HG03469 (cell line): ENCODE measurements at regions not wholly inside any gene's neighbourhood (a gene's known extent, or its start where the extent isn't known, plus 50 kb on each side); places are given as distances from the start of the nearest gene placed in this dataset.
"Not testable (repeated sequence)": the region's sequence is repeated elsewhere in the genome, so short reads cannot be mapped to it uniquely, and the experiment has no call there.

Experiments used
- ATAC-seq: cut with Tn5 transposase; IDR thresholded peaks from one replicate; pipeline ENCODE4 v1.9.1; 2021; ENCODE audit warnings: mild to moderate bottlenecking, moderate library complexity, moderate number of reproducible peaks; ENCODE audit not compliant: unreplicated experiment

DNA sequence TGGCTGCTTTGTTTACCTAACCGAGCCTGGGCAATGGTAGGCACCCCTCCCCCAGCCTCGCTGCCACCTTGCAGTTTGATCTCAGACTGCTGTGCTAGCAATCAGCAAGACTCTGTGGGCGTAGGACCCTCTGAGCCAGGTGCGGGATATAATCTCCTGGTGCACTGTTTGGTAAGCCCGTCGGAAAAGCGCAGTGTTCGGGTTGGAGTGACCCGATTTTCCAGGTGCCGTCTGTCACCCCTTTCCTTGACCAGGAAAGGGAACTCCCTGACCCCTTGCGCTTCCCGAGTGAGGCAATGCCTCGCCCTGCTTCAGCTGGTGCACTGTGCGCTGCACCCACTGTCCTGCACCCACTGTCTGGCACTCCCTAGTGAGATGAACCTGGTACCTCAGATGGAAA lies 482.2 kb upstream of the SMC2 start:
- not testable (repeated sequence) for ATAC-seq

DNA sequence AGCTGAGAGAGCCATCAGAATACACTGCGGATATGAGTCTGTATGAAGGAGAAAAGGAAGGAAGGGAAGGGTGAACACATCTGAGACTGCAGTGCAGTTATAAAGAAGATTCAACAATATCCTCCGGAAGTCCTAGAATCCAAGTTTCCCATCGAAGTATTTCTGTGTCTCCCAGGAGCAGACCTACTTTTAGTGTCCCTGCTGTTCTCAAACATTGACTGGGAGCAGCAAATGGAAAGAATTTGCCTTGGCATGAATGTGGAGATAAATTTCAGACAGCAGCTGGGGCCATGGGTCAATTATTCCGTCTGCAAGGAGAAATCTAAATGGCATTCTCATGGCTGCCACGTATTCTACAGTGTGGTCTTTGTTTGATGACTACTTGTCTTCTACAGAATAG lies 478.1 kb upstream of the SMC2 start:
- ATAC-seq, result no peak

- ATAC-seq, result no peak
Observed at GRCh38 chr9:103617046-103617445, 477.1 kb upstream of the SMC2 start.

DNA sequence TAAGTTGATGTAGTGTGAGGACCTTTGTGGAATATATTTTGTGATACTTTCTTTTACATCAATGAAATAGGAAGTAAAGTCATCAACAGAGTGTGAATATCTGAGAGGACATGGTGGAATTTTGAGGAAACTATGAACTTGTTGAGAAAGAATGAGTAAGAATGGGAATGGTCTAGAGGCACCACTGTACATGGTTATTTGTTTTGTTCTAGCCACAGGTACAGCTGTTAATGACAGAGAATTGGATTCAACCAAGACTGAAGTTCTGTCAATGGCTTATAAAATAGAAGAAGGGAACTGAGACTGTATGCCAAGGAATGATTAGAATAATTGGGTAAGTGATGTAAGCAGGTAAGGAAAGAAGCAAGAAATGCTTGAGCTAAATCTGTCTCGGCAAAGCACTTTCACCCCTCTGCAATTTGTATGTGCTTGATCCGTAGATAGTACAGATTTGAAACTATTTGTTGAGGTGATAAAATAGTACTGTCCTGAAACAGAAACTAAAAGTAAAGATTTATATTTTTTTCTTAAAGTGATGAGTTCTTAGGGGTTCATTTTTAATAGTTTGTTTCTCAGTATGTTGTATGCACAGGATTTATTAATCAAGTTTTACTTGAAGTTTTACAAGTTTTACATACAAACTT lies 468.8 kb upstream of the SMC2 start:
- ATAC-seq, result no peak

- no peak for ATAC-seq
Observed at GRCh38 chr9:103627731-103628130, 466.4 kb upstream of the SMC2 start.

GRCh38 chr9:103649086-103649485 lies 445.0 kb upstream of the SMC2 start:
- ATAC-seq, result no peak

GRCh38 chr9:103658156-103658555 lies 436.0 kb upstream of the SMC2 start:
- ATAC-seq, result no peak

DNA sequence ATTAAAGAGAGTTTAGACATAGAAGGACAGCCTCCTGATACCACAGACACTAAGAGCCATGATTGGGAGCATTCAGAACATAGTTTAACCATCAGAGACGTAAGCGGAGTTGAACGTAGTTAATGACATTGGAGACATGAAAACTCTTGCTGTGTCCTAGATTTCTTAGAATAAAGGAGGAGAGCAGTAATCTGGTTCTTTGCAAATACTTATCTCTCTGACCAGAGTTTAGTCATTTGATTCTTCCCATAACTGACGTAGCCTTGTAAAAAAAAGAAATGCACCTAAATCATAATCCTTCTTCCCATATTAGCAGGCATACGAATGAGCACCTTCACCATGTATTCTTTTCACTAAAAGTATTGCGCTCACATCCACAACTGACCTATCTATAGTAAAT lies 433.3 kb upstream of the SMC2 start:
- ATAC-seq, result no peak

- ATAC-seq, result no peak
Observed at GRCh38 chr9:103661663-103662062, 432.4 kb upstream of the SMC2 start.

DNA sequence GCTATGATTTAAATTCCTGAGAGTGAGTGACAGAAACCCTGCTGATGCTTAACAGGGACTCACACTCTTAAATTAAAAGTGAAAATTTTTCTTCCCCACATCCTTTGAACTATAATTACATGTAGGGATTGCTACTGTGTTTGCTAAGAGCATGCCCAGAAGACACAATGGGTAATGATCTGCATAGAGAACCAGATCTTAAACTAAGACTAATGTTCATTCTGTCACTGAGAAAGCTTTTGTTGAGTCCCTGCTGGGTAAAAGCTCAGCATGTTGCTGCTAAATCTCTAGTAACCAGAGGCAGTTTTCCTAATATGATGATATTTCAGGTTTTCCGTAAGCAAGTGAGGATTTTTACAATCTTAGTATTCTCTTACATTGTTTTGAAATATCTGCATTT lies 424.8 kb upstream of the SMC2 start:
- ATAC-seq, result no peak

DNA sequence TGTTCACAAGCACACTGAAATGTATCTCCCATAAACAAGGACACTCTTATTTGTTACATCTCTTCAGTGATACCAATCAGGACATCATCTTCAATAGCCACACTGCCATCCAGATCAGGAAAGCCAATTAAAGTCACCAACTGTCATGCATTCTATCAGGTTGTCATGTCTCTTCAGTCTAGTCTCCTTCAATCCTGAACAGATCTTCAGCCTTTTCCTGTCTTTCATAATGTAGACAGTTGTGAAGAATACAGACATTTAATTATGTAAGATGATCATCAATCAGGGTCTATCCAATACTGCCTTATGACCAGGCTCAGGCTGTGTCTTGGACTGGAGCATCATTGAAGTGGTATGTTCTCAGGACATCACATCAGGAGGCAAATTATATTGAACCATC lies 419.8 kb upstream of the SMC2 start:
- no peak for ATAC-seq

DNA sequence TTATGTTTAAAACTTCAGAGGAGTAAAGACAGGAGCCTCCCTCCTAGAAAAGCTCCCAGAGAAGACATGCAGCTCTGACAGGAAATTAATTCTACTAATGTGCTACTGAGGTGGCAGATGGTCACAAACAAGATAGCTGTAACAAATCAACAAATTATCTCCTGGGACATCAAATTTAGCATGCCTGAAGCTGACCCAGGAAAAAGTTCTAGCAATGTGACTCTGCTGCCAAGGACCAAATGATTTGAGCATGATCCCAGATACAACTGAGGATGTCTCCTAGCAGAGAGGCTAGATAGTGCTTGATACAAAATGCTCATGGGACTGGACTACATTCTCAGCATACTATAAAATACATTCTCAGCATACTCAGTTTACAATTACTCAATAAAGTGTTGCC lies 413.5 kb upstream of the SMC2 start:
- ATAC-seq, result no peak

DNA sequence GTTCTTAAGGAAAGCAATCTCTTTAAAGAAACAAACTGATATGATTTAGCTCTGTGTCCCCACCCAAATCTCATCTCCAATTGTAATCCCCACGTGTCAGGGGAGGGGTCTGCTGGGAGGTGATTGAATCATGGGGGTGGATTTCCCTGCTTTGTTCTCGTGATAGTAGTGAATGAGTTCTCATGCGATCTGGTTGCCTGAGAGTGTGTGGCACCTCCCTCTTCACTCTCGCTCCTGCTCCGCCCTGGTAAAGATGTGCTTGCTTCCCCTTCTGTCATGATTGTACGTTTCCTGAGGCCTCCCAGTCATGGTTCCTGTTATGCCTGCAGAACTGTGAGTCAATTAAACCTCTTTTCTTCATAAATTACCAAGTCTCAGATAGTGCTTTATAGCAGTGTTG lies 412.7 kb upstream of the SMC2 start:
- no peak for ATAC-seq

DNA sequence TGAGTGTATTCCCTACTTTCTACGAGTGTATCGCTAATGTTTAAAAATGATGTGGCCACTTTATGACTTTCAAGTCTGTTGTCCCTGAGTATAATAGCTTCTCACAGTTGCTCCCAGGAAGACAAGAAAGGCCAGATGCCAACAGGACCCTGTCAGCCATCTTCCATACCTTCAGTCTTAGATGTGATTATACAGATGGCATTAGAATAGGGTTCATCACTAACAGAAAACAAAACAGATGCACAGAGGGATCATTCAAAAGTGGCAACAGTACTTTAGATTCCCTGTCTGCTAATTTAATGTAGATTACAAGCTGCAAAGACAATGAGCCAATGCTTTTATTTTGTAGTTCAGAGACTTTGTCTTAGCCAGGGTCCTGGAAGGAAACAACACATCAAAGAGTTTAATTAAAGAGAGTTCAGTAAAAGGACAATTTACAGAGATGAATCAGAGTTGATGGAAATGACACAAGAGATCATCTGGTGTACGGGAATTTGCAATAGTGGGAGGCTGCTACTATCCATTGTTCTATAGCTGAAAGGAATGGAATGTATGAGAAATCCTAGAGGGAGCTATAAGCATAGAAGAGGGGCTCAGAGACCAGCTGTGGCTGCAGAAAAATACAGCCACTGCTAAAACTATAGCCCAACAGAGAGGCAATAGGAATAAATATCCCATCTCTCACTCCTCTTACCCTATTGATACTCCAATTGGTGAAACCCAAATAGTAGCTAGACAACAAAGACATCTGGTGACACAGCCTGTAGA lies 393.7 kb upstream of the SMC2 start:
- ATAC-seq, result no peak

DNA sequence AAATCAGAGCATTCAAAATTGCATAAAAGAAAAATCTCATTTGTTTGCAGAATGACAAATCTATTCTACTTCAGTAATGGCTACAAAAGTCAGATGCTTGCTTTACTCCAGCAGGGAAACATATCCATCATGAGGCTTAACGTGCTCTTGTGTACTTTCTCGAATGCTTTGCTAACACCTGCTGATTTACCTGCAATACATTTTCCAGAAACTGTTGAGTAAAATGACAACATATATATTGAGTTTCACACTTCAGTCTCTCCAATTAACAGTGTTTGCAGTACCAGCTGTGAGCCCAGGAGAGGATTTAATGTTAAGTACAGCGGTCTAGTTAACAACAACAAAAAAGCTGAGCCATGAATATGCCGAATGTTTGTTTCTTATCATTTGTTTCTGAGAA lies 391.5 kb upstream of the SMC2 start:
- no peak for ATAC-seq

GRCh38 chr9:103707181-103707580 lies 386.9 kb upstream of the SMC2 start:
- ATAC-seq, result no peak

DNA sequence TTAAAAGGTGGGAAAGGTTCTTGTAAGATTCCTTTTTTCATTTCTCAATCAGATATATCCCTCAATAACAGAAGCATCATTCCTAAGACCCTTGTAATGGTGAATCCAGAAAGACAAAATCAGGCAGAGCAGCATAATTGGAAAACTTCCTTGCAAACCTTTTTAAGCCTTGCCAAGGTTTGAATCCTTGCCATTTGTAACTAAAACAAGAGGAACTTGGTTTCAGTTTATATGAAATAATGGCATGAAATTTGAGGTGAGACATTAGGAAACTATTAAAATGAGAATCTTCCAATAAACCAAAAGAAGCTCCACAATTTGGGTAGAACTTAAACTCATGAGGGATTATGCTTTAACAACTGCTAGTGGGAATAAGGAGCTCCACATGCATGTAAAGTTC lies 384.7 kb upstream of the SMC2 start:
- ATAC-seq, result no peak

GRCh38 chr9:103713631-103714030 lies 380.5 kb upstream of the SMC2 start:
- ATAC-seq, result no peak

DNA sequence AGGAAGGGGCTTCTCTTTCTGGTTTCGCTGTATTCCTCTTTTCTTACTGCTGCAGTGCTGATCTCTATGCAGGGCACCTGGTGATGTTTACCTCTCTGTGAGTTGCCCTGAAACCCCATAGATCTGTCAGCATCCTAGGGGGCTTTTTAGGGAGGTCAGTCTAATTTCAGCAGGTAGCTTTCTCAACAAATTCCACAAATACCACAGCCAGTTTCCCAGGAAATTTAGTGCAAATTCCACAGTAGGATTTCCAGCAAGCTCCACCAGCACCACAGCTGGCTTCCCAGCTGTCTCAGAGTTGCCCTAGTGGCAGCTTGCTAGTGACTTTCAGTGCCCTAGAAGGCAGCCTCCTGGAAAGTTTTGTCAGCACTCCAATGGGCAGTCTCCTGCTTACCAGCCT lies 379.1 kb upstream of the SMC2 start:
- ATAC-seq, result no peak

- ATAC-seq, result no peak
Observed at GRCh38 chr9:103721056-103721455, 373.1 kb upstream of the SMC2 start.

DNA sequence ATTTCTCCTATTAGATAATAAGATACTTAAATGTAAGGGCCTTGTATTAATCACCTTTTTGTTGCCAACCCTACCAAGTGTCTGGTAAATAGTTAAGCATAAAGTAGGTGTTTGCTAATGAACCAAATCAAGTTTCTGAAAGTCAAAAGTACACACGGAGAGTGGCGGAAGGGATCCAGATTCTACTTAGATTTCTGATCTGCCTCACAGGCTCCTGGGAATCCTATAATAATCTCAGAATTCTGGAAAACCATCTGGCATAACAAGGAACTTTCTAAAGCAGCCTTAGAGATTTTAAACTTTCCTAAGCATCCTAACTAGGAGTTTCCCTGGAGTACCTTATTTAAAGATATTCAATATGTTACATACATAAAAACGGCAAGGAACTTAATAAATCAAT lies 363.2 kb upstream of the SMC2 start:
- ATAC-seq, result no peak

GRCh38 chr9:103731541-103731940 lies 362.6 kb upstream of the SMC2 start:
- no peak for ATAC-seq

DNA sequence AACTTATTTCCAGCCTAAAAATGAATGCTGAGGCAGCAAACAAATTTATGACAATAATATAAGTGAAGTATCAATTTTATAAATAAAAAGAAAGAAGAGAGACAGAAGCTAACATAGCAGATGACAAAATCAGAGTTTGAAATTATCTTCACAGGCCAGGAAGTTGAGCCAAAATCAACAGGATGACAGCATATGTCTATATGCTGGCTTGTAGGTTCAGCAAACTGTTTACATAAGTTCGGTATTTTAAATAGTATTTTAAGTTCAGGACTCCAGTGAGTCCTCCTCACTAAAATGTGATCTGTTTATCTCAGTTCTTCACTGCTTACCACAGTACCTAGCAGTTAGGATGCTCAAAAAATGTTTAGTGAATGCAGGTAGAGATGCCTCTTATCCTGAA lies 359.6 kb upstream of the SMC2 start:
- ATAC-seq, result no peak
